ENCODE measurements at regions not wholly inside any gene's neighbourhood (a gene's known extent, or its start where the extent isn't known, plus 50 kb on each side); places are given as distances from the start of the nearest gene placed in this dataset.

DNA sequence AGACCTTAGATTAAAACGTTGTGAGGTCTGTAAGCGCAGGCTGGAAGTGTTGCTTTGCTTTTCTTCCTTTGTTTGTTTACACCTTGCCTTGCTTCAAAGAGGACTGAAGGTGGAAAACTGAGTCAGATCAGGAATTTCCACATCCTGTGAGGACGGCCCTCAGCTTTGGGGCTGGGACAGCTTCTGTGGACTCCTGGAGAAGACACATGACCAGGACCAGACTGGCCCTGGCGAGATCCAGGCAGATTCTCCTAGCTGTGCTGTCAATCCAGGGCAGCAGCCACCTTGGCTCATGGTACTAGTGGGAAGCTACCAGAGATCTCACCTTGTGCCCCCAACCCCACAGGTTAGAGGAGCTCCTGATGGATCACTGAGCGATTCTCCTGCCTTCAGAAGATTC lies 1461.9 kb downstream of the TBC1D22A start:
- Histone ChIP-seq H3K4me2 (ENCODE audit: low read depth, low read length) (no peak overlapping the region), H2AFZ (ENCODE audit: low read length) (no peak overlapping the region), H3K79me2 (ENCODE audit: low read length) (no peaks in the 10 kb centered on the region), H3K4me1 (ENCODE audit: low read length) (no peaks in the 10 kb centered on the region), H3K27me3 (replicated peaks; ENCODE audit: insufficient read depth, low read length) (no peaks in the 10 kb centered on the region), H4K20me1 (ENCODE audit: insufficient read depth, low read length) (no peaks in the 10 kb centered on the region), H3K27ac (ENCODE audit: low read length) (no peak overlapping the region), H3K9me2 (replicated peaks; ENCODE audit: insufficient read depth, low read length) (no peaks in the 10 kb centered on the region), H3K4me3 (ENCODE audit: low read length) (no peak overlapping the region), H3F3A (ENCODE audit: insufficient read depth, low read length) (no peaks in the 10 kb centered on the region), H3K9ac (ENCODE audit: low read length) (no peak overlapping the region), H3K9me3 (replicated peaks; ENCODE audit: insufficient read depth, low read length) (no peaks in the 10 kb centered on the region), H3K36me3 (replicated peaks; ENCODE audit: insufficient read depth, low read length) (no peaks in the 10 kb centered on the region)
- no peak for DNase-seq
- TF ChIP-seq EZH2 (optimal IDR thresholded peaks at IDR 0.05; ENCODE audit: low read depth, low read length) (no peak), EZH2phosphoT487 (IDR thresholded peaks at IDR 0.05; ENCODE audit: low read length) (no peak)
- TF ChIP-seq, protein P1, sequence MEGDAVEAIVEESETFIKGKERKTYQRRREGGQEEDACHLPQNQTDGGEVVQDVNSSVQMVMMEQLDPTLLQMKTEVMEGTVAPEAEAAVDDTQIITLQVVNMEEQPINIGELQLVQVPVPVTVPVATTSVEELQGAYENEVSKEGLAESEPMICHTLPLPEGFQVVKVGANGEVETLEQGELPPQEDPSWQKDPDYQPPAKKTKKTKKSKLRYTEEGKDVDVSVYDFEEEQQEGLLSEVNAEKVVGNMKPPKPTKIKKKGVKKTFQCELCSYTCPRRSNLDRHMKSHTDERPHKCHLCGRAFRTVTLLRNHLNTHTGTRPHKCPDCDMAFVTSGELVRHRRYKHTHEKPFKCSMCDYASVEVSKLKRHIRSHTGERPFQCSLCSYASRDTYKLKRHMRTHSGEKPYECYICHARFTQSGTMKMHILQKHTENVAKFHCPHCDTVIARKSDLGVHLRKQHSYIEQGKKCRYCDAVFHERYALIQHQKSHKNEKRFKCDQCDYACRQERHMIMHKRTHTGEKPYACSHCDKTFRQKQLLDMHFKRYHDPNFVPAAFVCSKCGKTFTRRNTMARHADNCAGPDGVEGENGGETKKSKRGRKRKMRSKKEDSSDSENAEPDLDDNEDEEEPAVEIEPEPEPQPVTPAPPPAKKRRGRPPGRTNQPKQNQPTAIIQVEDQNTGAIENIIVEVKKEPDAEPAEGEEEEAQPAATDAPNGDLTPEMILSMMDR (IDR thresholded peaks at IDR 0.05; ENCODE audit: low read length): no peak

DNA sequence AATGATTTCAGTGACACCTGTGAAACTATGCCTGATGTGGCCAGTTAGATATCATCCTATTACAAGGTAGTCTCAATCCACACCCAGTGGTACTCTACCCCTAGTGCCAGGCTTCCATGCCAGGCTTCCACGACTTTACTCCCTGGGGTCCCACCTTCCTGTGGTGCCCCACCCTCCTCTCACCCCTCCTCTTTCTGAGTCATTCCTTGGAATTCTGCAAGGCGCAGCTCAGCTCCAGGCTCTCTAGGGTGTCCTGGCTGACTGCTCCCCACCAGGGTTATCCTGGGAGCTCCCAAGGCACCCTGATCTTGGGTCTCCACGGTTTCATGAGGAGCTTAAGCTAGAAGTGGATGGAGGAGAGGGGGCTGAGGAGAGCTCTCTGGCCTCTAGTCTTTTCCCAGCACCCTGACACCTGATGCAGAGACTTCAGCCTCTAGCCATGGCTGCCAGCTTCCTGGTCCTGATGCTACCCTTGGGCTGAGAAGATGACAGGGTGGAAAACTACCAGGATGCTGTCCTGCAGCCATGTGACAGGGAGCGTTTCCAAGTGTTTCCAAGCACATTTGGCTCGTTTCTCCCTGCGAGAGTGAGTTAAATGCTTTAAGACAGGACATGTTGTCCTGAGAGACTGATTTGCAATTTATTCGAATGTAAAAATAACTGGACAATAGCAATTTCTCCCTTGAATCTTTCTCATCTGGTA lies 1461.2 kb downstream of the TBC1D22A start:
- H3K27ac ChIP-seq (ENCODE audit: low read length): no peak overlapping the region
- no peaks in the 10 kb centered on the region for H3K9me2 ChIP-seq (replicated peaks; ENCODE audit: insufficient read depth, low read length)

DNA sequence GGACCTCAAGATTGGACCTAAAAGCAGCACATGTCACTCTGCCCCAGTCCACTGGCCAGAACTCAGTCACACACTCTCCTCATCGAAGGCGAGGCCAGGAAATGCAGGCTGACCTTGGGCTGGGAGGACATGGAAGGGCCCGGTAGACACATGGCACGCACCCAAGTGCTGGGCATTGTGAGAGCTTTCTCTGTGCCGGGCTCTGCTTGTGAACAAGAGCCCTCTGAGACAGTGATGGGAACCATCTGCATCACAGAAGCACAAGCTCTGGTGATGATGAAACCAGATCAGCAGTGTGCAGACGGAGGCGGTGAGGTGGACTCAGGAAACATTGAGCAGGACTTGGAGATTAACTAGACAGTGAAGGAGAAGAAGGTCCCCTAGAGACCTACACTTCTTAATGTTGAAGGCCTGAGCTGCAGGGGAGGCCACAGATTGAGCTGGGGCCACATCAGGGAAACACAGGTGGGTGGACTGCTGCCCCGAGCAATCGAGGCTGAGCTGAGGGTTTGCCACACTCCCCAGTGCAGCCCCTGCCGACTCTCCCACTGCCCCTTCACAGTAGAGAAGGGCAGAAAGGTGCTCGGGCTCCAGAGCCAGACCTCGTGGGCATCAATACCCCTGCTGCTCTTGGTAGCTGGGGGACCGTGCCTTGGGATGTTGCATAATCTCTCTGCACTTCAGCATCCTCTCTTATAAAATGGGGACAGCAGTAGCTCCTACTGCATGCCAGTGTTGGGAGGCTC lies 1460.5 kb downstream of the TBC1D22A start:
- Histone ChIP-seq H3K36me3 (replicated peaks; ENCODE audit: insufficient read depth, low read length) (no peaks in the 10 kb centered on the region), H3K79me2 (ENCODE audit: low read length) (no peaks in the 10 kb centered on the region), H3K27me3 (replicated peaks; ENCODE audit: insufficient read depth, low read length) (no peaks in the 10 kb centered on the region), H3K9me2 (replicated peaks; ENCODE audit: insufficient read depth, low read length) (no peaks in the 10 kb centered on the region), H3K4me1 (ENCODE audit: low read length) (no peaks in the 10 kb centered on the region), H3F3A (ENCODE audit: insufficient read depth, low read length) (no peaks in the 10 kb centered on the region), H3K27ac (ENCODE audit: low read length) (no peak overlapping the region), H3K9me3 (replicated peaks; ENCODE audit: insufficient read depth, low read length) (no peaks in the 10 kb centered on the region), H3K4me3 (ENCODE audit: low read length) (no peak overlapping the region), H4K20me1 (ENCODE audit: insufficient read depth, low read length) (no peaks in the 10 kb centered on the region), H2AFZ (ENCODE audit: low read length) (no peak overlapping the region), H3K9ac (ENCODE audit: low read length) (no peak overlapping the region), H3K4me2 (ENCODE audit: low read depth, low read length) (no peak overlapping the region)
- no peak for DNase-seq
- TF ChIP-seq, protein P1 (IDR thresholded peaks at IDR 0.05; ENCODE audit: low read length): no peak
- TF ChIP-seq EZH2phosphoT487 (IDR thresholded peaks at IDR 0.05; ENCODE audit: low read length) (no peak), EZH2 (optimal IDR thresholded peaks at IDR 0.05; ENCODE audit: low read depth, low read length) (no peak)

More for the DNA sequence above, 1461.2 kb downstream of the TBC1D22A start:
- DNase-seq: no peak
- H3K4me3 ChIP-seq (ENCODE audit: low read length): no peak overlapping the region
- H3K4me1 ChIP-seq (ENCODE audit: low read length): no peaks in the 10 kb centered on the region
- no peaks in the 10 kb centered on the region for H3K27me3 ChIP-seq (replicated peaks; ENCODE audit: insufficient read depth, low read length)
- H3K9ac ChIP-seq (ENCODE audit: low read length): no peak overlapping the region
- H3K4me2 ChIP-seq (ENCODE audit: low read depth, low read length): no peak overlapping the region
- no peaks in the 10 kb centered on the region for H3K79me2 ChIP-seq (ENCODE audit: low read length)
- no peaks in the 10 kb centered on the region for H3K36me3 ChIP-seq (replicated peaks; ENCODE audit: insufficient read depth, low read length)
- no peaks in the 10 kb centered on the region for H4K20me1 ChIP-seq (ENCODE audit: insufficient read depth, low read length)
- H3K9me3 ChIP-seq (replicated peaks; ENCODE audit: insufficient read depth, low read length): no peaks in the 10 kb centered on the region
- no peaks in the 10 kb centered on the region for H3F3A ChIP-seq (ENCODE audit: insufficient read depth, low read length)
- no peak overlapping the region for H2AFZ ChIP-seq (ENCODE audit: low read length)
- TF ChIP-seq EZH2 (optimal IDR thresholded peaks at IDR 0.05; ENCODE audit: low read depth, low read length) (no peak), EZH2phosphoT487 (IDR thresholded peaks at IDR 0.05; ENCODE audit: low read length) (no peak)

All from MM.1S (cell line).